ENCODE measurements at regions not wholly inside any gene's neighbourhood (a gene's known extent, or its start where the extent isn't known, plus 50 kb on each side); places are given as distances from the start of the nearest gene placed in this dataset.

- no peak for DNase-seq
Measured at GRCh38 chr7:9778367-9778766, 1195.3 kb upstream of the PHF14 start.

GRCh38 chr7:9781710-9782109, 1192.0 kb upstream of the PHF14 start:
- no peaks in the 10 kb centered on the region for H3K4me1 ChIP-seq
- no peak for DNase-seq
- no peaks in the 10 kb centered on the region for H3K27me3 ChIP-seq
- no peak overlapping the region for H3K4me3 ChIP-seq
- no peak for TF ChIP-seq CTCF (IDR thresholded peaks at IDR 0.05)
- TF ChIP-seq POLR2A (IDR thresholded peaks at IDR 0.05), result no peak
- no peak for TF ChIP-seq POLR2AphosphoS5 (IDR thresholded peaks at IDR 0.05)
- no peak for TF ChIP-seq EP300 (IDR thresholded peaks at IDR 0.05)
- no peaks in the 10 kb centered on the region for H3K36me3 ChIP-seq
- peaks cover 0 to 15% (median 4%) of the 10 kb centered on the region in 4 donors for H3K9me3 ChIP-seq
- intact Hi-C loops (cut with DNase I; ENCODE audit: low total_unique reads), result no loop called here
- no peak overlapping the region for H3K27ac ChIP-seq
- WGBS, 5 donors, result 53 to 72% (median 67%) methylated on average over 2 of the region's 2 CpGs

More at GRCh38 chr7:9778367-9778766, 1195.3 kb upstream of the PHF14 start:
- Histone ChIP-seq H3K27ac (no peak overlapping the region), H3K9me3 (peaks cover 0 to 15% (median 4%) of the 10 kb centered on the region in 4 donors), H3K4me1 (no peaks in the 10 kb centered on the region), H3K27me3 (no peaks in the 10 kb centered on the region), H3K36me3 (no peaks in the 10 kb centered on the region), H3K4me3 (no peak overlapping the region)
- intact Hi-C loops (cut with DNase I; ENCODE audit: low total_unique reads), result no loop called here
- TF ChIP-seq POLR2AphosphoS5 (IDR thresholded peaks at IDR 0.05) (no peak), EP300 (IDR thresholded peaks at IDR 0.05) (no peak), CTCF (IDR thresholded peaks at IDR 0.05) (no peak), POLR2A (IDR thresholded peaks at IDR 0.05) (no peak)
- WGBS, 5 donors, result 76 to 92% (median 88%) methylated on average over 7 of the region's 7 CpGs

GRCh38 chr7:9782275-9782674, 1191.4 kb upstream of the PHF14 start:
- H3K27ac ChIP-seq, result no peak overlapping the region
- no peaks in the 10 kb centered on the region for H3K36me3 ChIP-seq
- WGBS, 5 donors, result 57 to 73% (median 72%) methylated on average over 2 of the region's 2 CpGs
- H3K9me3 ChIP-seq, result peaks cover 0 to 12% (median 4%) of the 10 kb centered on the region in 4 donors
- intact Hi-C loops (cut with DNase I; ENCODE audit: low total_unique reads), result no loop called here
- H3K4me3 ChIP-seq, result no peak overlapping the region
- no peaks in the 10 kb centered on the region for H3K27me3 ChIP-seq
- DNase-seq, result no peak
- no peak for TF ChIP-seq EP300 (IDR thresholded peaks at IDR 0.05)
- TF ChIP-seq POLR2AphosphoS5 (IDR thresholded peaks at IDR 0.05), result no peak
- no peak for TF ChIP-seq POLR2A (IDR thresholded peaks at IDR 0.05)
- TF ChIP-seq CTCF (IDR thresholded peaks at IDR 0.05), result no peak
- no peaks in the 10 kb centered on the region for H3K4me1 ChIP-seq

- Histone ChIP-seq H3K27ac (no peak overlapping the region), H3K4me1 (no peaks in the 10 kb centered on the region), H3K27me3 (no peaks in the 10 kb centered on the region), H3K4me3 (no peak overlapping the region), H3K9me3 (no peaks in the 10 kb centered on the region), H3K36me3 (no peaks in the 10 kb centered on the region)
- intact Hi-C loops (cut with DNase I; ENCODE audit: low total_unique reads), result no loop called here
- DNase-seq, result no peak
- WGBS, 5 donors, result 44 to 61% (median 54%) methylated on average over 1 of the region's 1 CpG
- no peak for TF ChIP-seq POLR2A (IDR thresholded peaks at IDR 0.05)
- TF ChIP-seq CTCF (IDR thresholded peaks at IDR 0.05), result no peak
- no peak for TF ChIP-seq POLR2AphosphoS5 (IDR thresholded peaks at IDR 0.05)
- TF ChIP-seq EP300 (IDR thresholded peaks at IDR 0.05), result no peak
Measured at GRCh38 chr7:9785211-9785610, 1188.5 kb upstream of the PHF14 start.
